Left ventricle myocardium superior (tissue), 1 donor: ENCODE measurements at regions not wholly inside any gene's neighbourhood (a gene's known extent, or its start where the extent isn't known, plus 50 kb on each side); places are given as distances from the start of the nearest gene placed in this dataset.

Experiments
- ATAC-seq: fragments of 200-7000 bp; cut with Tn5 transposase; one replicate; pipeline ENCODE4 v1.9.1; 2020; ENCODE audit warnings: mild to moderate bottlenecking, moderate library complexity
- DNase-seq: peaks from one replicate; pipeline ENCODE4 v3.0.0-alpha.2; 2020
- intact Hi-C: fragments of 100-400 bp; cut with micrococcal nuclease; formaldehyde crosslinking; loops from one replicate; pipeline ENCODE4 v1.11.0; 2022
- donor health status: DM: no; HTN: yes; CAD: no; lungs with severe emphysema.

DNA sequence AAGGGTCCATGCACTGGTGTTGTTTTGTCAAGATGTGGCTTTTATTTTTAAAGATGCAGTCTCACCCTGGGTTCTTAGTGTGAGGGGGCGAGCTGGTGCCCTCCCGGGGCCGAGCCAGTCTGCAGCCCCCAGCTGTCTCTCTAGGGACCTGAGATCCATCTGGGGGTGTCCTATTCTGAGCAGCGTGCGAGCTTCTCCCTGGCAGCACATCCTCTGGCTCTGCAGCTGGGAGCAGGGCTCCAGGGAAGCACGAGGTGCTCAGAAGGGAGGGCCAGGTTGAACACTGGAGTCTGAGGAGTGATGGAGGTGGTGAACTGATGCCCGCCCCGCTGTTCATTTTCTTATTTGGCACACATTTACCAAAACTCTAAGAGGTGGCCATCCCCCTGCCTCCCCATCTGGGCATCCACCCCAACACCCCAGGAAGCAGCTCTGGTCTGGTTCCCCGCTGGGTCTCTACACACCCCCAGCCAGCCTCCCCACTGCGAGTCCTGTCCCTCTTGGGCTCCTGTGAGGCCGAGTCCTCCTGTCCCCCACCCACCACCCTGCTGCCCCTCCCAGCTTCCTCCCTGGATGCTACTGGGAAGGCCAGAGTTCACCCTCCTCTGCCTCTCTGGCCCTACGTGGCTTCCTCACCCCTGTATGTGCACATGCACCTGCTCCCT lies 956.4 kb downstream of the BRD1 start:
- DNase-seq (peak; percentile 10), ATAC-seq (no peak)
- intact Hi-C loops = no loop called here

DNA sequence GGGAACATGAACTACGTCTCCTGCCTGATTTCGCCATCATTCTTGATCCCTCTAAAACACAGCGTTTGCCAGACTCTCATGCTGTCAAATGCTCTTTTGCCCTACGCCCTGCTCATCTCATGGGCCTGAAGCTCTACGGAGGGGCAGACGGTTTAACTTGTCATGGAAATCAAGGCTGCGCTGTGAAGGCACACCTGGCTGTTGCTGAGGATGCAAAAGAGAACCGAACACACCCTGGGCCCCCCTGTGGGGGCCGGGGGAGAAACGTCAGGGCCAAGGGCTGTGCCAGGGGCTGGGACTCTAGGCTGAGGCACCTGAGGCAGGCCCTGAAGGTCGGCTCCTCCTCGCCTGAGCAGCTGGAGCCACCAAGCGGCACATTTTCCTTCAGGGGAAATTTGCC lies 957.2 kb downstream of the BRD1 start:
- intact Hi-C loops = no loop called here
- ATAC-seq (no peak), DNase-seq (no peak)

DNA sequence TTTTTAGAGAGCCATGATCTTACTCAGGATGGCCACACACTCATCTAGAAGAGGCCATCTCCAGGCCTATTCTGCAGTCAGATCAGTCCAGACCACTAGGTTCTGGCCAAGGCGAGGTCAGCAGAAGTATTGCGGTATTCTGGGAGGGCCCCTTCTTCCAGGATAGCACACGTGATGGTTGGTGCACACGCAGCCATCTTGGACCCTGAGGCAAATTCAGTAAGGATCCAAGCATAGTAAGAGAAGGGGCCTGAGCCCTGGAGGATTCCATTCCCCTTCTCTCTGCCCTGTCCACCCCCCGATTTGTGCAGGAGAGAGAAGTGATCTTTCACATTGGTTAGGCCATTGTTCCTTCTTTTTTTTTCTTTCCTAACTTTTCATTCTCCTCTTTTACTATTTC lies 957.9 kb downstream of the BRD1 start:
- intact Hi-C loops = no loop called here
- ATAC-seq (no peak), DNase-seq (no peak)

DNA sequence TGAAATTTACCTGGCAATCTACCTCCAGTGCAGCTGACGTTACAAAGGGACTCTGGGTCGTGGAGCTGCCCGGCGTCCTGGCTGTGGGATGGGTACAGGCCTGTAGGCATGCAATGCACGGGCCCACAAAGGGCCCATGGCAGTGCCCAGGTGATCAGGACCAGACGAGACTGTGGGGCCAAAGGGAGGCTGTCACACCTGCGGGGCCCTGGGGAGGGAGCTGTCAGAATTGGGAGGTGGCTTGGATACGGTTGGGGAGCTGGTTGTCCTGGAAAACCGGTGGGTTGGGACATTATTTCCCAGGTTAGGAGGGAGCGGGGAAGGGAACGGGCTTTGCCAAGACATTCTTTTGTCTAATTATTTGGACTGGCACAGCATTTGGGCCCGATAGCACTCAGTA lies 958.5 kb downstream of the BRD1 start:
- intact Hi-C loops = no loop called here
- DNase-seq (peak; percentile 14), ATAC-seq (no peak)

DNA sequence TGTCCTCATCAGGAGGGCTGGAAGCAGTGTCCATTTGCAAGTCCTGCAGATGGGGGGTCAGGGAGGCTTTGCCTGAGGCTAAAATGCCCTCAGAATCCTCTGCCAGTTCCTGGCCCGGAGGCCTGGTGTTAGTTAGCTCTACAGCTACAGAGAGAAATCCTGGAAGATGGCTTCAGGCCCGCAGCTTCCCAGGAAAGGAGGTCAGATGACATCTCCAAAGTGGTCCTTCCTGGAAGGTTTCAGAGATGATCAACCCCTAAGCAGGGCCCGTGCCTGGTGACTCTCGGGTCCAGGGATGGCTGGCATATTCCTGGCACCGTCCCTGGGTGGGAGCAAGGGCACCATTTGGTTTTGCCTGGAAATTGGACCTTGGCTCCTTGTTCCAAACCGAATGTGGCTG lies 959.1 kb downstream of the BRD1 start:
- ATAC-seq = no peak
- intact Hi-C loops = no loop called here
- DNase-seq = peak; percentile 1

DNA sequence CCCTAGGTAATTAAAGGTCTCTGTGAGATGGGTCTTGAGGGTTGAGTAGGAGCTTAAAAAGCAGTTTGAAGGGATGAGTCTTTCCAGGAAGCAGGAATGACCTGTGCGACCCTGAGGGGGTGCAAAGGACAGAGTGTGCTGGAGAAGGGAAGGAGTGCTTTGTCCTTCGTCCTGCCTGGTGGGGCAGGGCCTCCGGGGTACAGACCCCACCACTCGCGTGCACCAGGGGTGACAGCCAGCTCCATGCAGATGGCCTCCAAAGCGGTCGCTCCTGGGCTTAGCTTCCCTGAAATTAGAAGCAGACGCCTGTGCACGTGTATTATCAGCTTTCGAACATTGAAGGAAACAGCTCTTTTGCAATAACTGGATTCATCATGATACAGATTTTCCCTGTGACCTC lies 959.8 kb downstream of the BRD1 start:
- ATAC-seq (no peak), DNase-seq (peak; percentile 3)
- intact Hi-C loops = no loop called here

DNA sequence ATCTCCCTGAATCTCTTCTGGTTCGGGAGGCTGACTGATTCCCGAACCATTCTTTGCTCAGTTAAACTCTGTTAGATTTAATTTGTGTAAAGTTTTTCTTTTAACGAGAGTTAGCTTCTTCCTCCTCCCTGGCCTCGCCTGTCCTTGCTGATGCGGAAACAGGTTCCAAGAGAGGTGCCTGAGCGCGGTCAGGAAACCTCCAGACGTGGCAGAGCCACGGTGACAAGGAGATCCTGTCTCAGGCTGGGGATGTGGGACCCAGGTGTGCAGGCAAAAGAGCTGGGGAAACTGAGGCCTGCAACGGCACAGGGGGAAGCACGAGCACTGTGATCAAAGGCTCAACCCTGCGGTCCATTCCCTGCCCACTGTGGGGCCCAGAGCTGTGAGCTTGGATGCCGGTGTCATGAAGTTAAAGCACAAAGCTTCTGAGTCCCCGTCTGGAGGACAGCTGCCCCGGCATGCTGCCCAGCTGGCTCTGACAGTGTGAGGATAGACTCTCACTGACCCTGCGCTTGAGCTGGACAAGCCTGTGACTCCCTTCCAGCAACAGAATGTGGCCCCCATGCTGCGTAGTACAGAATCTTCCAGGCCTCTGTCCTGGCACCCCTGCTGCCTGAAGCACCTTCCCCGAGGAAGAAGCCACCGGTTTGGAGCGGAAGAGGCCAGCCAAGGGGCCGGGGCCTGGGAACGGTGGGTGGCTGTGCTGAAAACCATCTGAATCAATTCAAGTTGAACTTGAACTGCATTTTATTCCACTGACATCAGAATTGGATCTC lies 960.6 kb downstream of the BRD1 start:
- ATAC-seq (peak; percentile 77), DNase-seq (peak; percentile 47)
- intact Hi-C loops = no loop called here

DNA sequence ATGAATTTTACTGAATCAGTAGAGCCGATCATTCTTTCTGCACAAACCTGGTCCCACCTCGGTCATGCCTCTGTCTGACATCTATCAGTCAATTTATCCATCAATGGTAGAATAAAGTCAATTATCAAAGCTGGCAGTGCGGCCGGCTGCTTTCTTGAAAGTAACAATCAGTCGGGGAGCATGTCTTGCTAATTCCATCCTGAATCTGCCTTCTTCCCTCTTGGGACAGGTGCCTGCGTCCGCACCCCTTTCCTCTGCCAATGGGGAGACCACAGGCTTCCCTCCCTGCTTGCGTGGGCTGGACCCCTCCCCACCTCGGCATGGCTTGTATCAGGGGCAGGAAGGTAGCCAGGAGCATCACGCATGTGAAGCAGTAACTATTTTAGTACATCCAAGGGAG lies 962.9 kb downstream of the BRD1 start:
- intact Hi-C loops = no loop called here
- ATAC-seq = no peak
- DNase-seq = no peak

DNA sequence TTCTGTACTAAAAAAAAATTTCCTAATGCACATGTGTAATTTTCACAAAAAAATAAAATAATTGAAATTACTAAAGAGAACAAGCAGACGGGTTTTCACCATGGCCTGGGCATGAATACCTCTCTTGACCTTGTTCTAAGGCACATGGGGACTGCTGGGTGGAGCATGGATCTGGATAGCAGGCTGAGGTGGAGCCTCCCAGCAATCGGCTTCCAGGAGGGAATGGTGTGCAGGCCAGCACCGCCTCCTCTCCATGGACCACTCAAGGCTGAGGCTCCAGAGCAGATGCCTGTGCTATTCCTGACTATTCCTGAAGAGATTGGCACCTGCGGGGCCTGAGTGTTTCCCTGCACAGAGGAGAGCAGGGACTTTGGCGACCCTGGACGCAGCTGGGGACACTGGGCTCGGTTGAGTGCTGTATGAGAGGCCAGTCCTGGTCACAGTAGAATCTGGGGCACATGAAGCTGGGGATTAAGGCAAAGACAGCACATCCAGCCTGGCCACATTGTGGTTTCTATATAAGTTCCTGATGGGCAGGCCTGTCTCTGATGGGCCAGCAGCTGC lies 963.6 kb downstream of the BRD1 start:
- no peak for ATAC-seq
- no peak for DNase-seq
- intact Hi-C loops = no loop called here

DNA sequence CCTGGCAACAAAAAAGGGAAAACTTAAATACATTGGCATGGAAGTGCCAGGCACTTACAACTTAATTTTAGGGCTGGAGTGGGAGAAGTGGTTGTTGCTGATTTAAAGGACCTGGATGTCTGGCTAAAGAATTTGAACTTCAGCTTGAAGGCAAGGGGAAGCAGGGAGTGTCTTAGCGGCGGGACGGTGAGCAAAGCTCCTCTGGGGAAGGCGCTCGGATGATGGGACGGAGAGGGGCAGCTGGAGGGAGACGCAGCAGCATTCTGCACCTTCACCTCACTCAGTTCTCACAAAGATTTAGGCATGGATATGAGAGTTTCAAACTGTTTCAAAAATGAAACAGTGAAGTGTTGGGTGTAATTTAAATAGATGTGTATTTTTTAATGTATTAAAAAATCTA lies 967.1 kb downstream of the BRD1 start:
- DNase-seq = no peak
- intact Hi-C loops = no loop called here
- no peak for ATAC-seq

DNA sequence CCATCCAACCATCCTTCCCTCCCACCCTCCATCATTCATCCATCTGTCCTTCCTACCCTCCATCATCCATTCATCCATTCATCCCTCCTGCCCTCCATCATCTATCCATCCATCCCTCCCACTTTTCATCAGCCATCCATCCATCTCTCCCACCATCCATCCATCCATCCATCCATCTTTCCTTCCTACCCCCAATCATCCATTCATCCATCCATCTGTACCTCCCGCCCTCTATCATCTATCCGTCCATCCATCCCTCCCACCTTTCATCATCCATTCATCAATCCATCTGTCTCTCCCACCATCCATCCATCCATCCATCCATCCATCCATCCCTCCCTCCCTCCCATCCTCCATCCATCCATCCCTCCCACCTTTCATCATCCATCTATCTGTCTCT lies 968.8 kb downstream of the BRD1 start:
- intact Hi-C loops = no loop called here
- no peak for ATAC-seq
- no peak for DNase-seq

DNA sequence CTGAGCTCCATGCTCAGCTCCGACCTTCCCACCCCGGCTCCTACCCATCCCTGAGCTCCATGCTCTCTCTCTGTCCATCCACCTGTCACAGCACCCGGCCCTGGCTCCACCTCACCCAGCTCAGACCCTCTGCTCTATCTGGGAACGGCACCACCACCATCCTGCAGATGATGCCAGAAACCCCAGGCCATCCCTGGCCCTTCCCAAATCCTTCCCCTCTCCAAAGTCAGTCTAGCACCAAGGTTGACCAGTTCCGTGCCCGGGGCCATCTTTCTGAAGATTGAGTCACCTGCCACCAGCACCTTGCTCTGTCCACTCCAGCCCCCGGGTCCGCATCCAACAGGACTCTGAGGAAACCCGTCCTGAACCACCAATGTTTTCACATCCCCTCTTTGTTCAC lies 969.6 kb downstream of the BRD1 start:
- intact Hi-C loops = no loop called here
- DNase-seq (no peak), ATAC-seq (no peak)

DNA sequence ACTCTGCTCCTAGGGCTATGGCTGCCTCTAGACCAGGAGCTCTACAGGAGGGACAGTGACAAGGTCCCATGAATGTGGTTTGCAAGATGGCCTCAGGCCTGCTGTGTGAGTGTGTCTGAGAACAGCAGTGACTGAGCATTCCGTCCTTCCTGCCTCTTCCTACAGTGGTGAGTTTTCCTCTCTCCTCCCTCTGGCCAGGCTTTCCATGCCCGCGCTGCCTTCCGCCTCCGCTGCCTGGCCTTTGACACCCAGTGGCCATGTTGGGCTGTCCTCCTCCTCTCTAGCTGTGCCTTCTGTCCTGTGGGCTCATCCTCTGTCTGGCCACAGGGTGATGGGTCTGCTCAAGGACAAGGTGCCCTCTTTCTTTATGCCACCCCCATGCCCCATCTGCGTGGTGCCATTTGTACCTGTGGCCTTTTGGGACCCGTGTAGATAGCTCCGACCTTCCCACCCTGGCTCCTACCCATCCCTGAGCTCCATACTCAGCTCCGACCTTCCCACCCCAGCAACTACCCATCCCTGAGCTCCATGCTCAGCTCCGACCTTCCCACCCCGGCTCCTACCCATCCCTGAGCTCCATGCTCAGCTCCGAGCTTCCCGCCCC lies 970.4 kb downstream of the BRD1 start:
- DNase-seq (no peak), ATAC-seq (no peak)
- intact Hi-C loops = no loop called here

DNA sequence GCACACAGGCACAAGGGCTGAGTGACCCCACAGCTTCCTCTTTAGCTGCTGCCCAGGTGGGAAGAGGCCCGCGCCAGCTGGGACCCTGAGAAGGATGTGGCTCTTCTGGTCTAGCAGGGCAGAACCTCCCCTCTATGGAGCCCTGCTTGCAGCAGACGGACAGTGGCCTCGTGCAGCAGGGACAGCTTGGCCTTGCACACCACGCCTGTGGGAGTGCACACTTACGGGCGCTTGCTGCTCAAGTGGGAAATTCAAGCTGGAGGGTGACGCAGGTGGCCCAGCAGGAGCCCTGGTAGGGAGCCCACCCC lies 971.4 kb downstream of the BRD1 start:
- intact Hi-C loops = no loop called here
- DNase-seq (no peak), ATAC-seq (no peak)

DNA sequence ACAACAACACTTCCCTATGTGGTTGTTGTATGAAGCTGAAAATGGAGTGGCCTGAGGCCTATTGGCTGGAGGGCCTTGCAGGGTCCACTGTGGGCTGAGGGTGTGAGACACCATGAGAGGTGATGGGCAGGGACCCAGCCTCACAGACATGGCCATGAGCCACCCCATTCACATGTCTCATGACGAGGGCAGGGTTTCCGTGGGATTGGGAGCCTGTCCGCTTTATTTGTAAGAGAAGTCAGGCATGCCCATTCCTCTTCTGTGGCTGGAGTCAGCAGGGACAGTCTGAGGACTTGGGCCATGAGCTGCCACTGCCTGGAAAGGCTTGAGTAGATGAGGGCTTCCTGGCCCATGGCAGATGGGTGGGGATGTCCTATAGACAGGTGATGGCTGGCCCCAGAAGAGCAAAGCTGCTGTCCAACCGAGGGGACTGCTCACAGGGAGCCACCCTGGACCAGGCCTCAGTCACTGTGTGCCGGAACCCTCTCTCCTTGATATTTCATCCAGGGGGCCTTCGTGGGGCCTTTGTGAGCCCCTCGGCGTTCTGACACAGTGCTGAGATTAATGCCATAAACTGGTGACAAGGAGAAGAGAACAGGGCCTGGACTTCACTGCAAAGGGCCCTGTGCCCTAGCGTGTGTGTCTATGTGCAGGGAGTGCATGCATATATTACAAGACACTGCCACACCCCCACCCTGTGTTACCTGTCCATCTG lies 971.9 kb downstream of the BRD1 start:
- DNase-seq (no peak), ATAC-seq (no peak)
- intact Hi-C loops = no loop called here

DNA sequence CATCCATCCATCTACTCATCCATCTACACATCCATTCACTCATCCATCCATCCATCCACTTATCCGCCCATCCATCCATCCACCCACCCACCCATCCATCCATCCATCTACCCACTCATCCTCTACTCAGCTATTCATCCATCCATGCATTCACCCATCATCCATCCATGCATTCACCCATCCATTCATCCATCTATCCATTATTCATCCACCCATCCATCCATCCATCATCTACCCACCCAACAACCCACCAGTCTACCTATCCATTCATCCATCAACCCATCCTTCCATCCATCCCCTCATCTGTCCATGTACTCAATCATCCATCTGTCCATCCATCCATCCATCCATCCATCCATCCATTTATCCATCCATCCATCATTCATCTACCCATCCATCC lies 972.7 kb downstream of the BRD1 start:
- DNase-seq (no peak), ATAC-seq (no peak)
- intact Hi-C loops = no loop called here

DNA sequence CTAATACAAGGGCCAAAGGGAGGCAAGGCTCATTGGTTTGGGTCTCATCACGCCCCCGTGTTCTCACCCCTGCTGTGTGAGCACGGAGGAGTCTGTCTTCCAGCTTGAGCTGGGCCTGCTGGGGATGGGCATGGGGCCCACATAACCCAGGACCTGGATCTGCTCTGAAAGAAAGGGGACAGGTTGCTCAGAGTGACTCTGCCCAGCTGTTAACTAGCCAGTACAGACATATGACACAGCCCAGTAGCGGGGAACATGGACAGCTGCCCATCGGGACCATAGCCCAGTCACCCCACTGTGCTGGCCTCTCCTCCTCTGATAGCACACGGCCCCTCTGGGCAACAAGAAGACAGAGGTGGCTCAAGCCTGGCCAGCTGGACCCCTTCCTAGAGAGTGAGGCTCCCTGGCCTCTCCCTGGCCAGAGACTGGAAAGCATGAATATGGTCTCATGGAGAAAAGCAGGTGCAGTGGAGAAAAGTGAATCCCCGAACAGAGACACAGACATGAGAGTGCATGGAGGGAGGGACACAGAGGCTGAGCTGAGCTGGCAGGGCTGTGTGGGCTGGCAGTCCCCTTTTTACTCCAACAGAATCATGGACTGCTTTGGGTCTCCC lies 973.9 kb downstream of the BRD1 start:
- ATAC-seq (no peak), DNase-seq (no peak)
- intact Hi-C loops = no loop called here

DNA sequence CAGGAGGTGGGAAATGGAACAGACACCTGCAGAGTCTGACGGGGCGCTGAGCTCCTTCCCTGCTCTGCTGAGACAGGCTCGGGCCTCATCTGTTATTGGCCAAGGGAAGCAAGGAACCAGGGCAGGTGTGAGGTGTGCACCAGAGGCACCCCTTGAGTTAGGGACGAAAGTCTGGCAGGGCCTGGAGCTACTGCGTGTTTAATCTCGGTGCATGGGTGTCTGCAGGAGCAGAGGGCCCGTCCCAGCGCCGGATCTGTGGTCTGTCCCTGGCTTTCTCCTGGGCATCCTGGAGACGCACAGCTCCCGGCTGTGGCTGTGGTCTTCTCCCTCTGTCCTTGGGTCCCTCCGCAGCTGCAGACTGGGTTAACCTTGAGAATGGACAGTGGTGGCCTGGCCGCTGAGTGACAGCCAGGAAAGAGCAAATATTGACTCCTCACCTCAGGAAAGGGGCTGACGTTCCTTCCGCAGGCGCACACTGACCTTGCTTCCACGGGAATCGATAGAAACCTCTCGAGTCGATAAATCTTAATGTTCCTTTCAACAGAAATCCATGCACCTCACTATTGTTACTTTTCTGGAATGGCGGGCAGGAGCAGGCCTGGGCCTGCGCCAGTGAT lies 975.6 kb downstream of the BRD1 start:
- peak; percentile 12 for DNase-seq
- ATAC-seq = no peak
- intact Hi-C loops = no loop called here

DNA sequence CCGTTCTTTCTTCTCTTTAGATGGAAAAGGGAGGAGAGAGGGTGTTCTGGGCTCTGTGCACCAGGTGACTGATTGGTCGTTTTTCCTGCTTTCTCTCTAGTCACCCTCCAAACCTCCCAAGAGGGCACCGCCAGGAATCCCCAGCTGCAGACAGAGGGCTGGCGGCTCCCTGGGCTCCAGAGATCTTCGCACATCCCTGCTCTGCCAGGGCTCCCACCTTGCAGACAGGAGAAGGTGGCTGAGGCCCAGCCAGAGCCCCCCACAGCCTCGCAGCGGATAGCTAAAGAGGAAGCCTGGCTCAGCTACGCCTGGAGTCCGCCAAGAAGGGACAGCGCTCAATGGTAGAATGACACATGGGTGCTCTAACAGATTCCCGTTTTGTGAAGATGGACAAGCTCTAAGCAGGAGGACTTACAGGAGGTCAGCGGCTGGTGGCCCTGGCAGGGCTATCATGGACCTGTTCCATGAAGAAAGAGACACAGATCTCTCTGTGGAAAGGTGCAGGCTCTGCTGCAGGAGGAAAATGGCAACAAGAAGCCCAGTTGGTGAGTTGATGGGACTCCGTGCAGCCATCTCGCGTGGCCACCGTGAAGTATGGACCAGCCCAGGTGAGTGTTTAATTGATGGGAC lies 976.9 kb downstream of the BRD1 start:
- ATAC-seq (no peak), DNase-seq (peak; percentile 8)
- intact Hi-C loops = no loop called here
